ENCODE measurements at regions not wholly inside any gene's neighbourhood (a gene's known extent, or its start where the extent isn't known, plus 50 kb on each side); places are given as distances from the start of the nearest gene placed in this dataset.

GRCh38 chr1:229118477-229119061 lies 152.3 kb upstream of the RAB4A start:
- TF ChIP-seq, protein P1, sequence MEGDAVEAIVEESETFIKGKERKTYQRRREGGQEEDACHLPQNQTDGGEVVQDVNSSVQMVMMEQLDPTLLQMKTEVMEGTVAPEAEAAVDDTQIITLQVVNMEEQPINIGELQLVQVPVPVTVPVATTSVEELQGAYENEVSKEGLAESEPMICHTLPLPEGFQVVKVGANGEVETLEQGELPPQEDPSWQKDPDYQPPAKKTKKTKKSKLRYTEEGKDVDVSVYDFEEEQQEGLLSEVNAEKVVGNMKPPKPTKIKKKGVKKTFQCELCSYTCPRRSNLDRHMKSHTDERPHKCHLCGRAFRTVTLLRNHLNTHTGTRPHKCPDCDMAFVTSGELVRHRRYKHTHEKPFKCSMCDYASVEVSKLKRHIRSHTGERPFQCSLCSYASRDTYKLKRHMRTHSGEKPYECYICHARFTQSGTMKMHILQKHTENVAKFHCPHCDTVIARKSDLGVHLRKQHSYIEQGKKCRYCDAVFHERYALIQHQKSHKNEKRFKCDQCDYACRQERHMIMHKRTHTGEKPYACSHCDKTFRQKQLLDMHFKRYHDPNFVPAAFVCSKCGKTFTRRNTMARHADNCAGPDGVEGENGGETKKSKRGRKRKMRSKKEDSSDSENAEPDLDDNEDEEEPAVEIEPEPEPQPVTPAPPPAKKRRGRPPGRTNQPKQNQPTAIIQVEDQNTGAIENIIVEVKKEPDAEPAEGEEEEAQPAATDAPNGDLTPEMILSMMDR (IDR thresholded peaks at IDR 0.05): no peak
- no peak for TF ChIP-seq POLR2A (IDR thresholded peaks at IDR 0.05)
